Stimulated activated CD4-positive, alpha-beta T cell treated with anti-CD3 and anti-CD28 coated beads, Interleukin-4, amount 100 ng/mL, for 24 hours (primary cell): ENCODE measurements at regions not wholly inside any gene's neighbourhood (a gene's known extent, or its start where the extent isn't known, plus 50 kb on each side); places are given as distances from the start of the nearest gene placed in this dataset.

ENCODE experiments used
- DNase-seq: peaks from one replicate; pipeline ENCODE4 v3.0.0-alpha.2; 2020

GRCh38 chr2:2550856-2551255 is 219.8 kb upstream of the MYT1L start:
- DNase-seq = no peak

- DNase-seq = no peak
These were observed 216.8 kb upstream of the MYT1L start for GRCh38 chr2:2547911-2548310.

- no peak for DNase-seq
These were observed 216.4 kb upstream of the MYT1L start for GRCh38 chr2:2547451-2547850.

- no peak for DNase-seq
These were observed 215.0 kb upstream of the MYT1L start for GRCh38 chr2:2546046-2546445.

- DNase-seq = no peak
These were observed 212.0 kb upstream of the MYT1L start for GRCh38 chr2:2542966-2543611.

- DNase-seq = no peak
These were observed 211.2 kb upstream of the MYT1L start for GRCh38 chr2:2542316-2542715.

GRCh38 chr2:2540406-2540805 is 209.3 kb upstream of the MYT1L start:
- no peak for DNase-seq

- no peak for DNase-seq
These were observed 205.5 kb upstream of the MYT1L start for GRCh38 chr2:2536416-2537056.

GRCh38 chr2:2530334-2530733 is 199.3 kb upstream of the MYT1L start:
- DNase-seq = no peak

GRCh38 chr2:2528846-2529245 is 197.8 kb upstream of the MYT1L start:
- DNase-seq = no peak

GRCh38 chr2:2527148-2527547 is 196.1 kb upstream of the MYT1L start:
- DNase-seq = no peak

GRCh38 chr2:2524348-2524941 is 193.4 kb upstream of the MYT1L start:
- no peak for DNase-seq

- no peak for DNase-seq
These were observed 192.6 kb upstream of the MYT1L start for GRCh38 chr2:2523461-2524347.

GRCh38 chr2:2520401-2520811 is 189.3 kb upstream of the MYT1L start:
- no peak for DNase-seq

- no peak for DNase-seq
These were observed 188.3 kb upstream of the MYT1L start for GRCh38 chr2:2519381-2519780.

- no peak for DNase-seq
These were observed 186.3 kb upstream of the MYT1L start for GRCh38 chr2:2517399-2517798.

GRCh38 chr2:2516386-2516785 is 185.3 kb upstream of the MYT1L start:
- DNase-seq = no peak

GRCh38 chr2:2512931-2513330 is 181.9 kb upstream of the MYT1L start:
- DNase-seq = no peak

GRCh38 chr2:2507417-2507997 is 176.4 kb upstream of the MYT1L start:
- no peak for DNase-seq

- no peak for DNase-seq
These were observed 175.5 kb upstream of the MYT1L start for GRCh38 chr2:2506536-2506935.

- DNase-seq = no peak
These were observed 174.5 kb upstream of the MYT1L start for GRCh38 chr2:2505604-2506003.

GRCh38 chr2:2503864-2504418 is 172.9 kb upstream of the MYT1L start:
- no peak for DNase-seq

- no peak for DNase-seq
These were observed 171.1 kb upstream of the MYT1L start for GRCh38 chr2:2502201-2502549.
